Ascending aorta (tissue), 2 donors: ENCODE measurements at regions not wholly inside any gene's neighbourhood (a gene's known extent, or its start where the extent isn't known, plus 50 kb on each side); places are given as distances from the start of the nearest gene placed in this dataset.

ENCODE experiments used
- DNase-seq, 2 donors: peaks; one replicate each; pipeline ENCODE4 v3.0.0-alpha.2; 2019; ENCODE audit warnings: low spot score in 2 of 2
- H3K27ac ChIP-seq, 2 donors: fragments of 200-600 bp; sonication (generic); one replicate each; pipeline ENCODE4 v1.5.1; 2016 to 2017; ENCODE audit warnings: mild to moderate bottlenecking in 1 of 2
- H3K27me3 ChIP-seq: fragments of 200-600 bp; sonication (generic); one replicate; pipeline ENCODE4 v1.5.1; 2017
- H3K36me3 ChIP-seq, 2 donors: fragments of 200-600 bp; sonication (generic); one replicate each; pipeline ENCODE4 v1.5.1; 2016
- H3K4me1 ChIP-seq, 2 donors: fragments of 200-600 bp; sonication (generic); one replicate each; pipeline ENCODE4 v1.5.1; 2016 to 2017; ENCODE audit warnings: mild to moderate bottlenecking in 1 of 2
- H3K4me3 ChIP-seq, 2 donors: fragments of 200-600 bp; sonication (generic); one replicate each; pipeline ENCODE4 v1.5.1; 2016 to 2017; ENCODE audit warnings: mild to moderate bottlenecking in 1 of 2
- H3K9me3 ChIP-seq, 2 donors: fragments of 200-600 bp; sonication (generic); one replicate each; pipeline ENCODE4 v1.5.1; 2016
- intact Hi-C: fragments of 100-400 bp; cut with DNase I; formaldehyde crosslinking; loops from one replicate; pipeline ENCODE4 v1.15.1; 2023
- TF ChIP-seq, protein P1 (sequence below), 3 experiments: fragments of 200-600 bp in 2 of 3; fragments of 450-650 bp in 1 of 3; sonication (generic) in 2 of 3; IDR thresholded peaks; one replicate each; pipeline ENCODE4 v1.5.1; 2016 to 2019; ENCODE audit warnings: antibody characterized with exemption in 3 of 3, mild to moderate bottlenecking in 1 of 3, moderate library complexity in 1 of 3

GRCh38 chr4:98199247-98199646 lies 56.0 kb upstream of the STPG2 start:
- no peak for DNase-seq
- Histone ChIP-seq H3K27ac (no peak overlapping the region), H3K36me3 (no peaks in the 10 kb centered on the region), H3K4me1 (no peaks in the 10 kb centered on the region), H3K4me3 (no peak overlapping the region), H3K9me3 (peaks cover 0 to 31% of the 10 kb centered on the region in 2 donors), H3K27me3 (no peaks in the 10 kb centered on the region)
- intact Hi-C loops, result no loop called here
- TF ChIP-seq, protein P1, sequence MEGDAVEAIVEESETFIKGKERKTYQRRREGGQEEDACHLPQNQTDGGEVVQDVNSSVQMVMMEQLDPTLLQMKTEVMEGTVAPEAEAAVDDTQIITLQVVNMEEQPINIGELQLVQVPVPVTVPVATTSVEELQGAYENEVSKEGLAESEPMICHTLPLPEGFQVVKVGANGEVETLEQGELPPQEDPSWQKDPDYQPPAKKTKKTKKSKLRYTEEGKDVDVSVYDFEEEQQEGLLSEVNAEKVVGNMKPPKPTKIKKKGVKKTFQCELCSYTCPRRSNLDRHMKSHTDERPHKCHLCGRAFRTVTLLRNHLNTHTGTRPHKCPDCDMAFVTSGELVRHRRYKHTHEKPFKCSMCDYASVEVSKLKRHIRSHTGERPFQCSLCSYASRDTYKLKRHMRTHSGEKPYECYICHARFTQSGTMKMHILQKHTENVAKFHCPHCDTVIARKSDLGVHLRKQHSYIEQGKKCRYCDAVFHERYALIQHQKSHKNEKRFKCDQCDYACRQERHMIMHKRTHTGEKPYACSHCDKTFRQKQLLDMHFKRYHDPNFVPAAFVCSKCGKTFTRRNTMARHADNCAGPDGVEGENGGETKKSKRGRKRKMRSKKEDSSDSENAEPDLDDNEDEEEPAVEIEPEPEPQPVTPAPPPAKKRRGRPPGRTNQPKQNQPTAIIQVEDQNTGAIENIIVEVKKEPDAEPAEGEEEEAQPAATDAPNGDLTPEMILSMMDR (IDR thresholded peaks at IDR 0.05), result no peak

GRCh38 chr4:98195005-98195404 lies 51.7 kb upstream of the STPG2 start:
- DNase-seq, result no peak
- H3K27ac ChIP-seq, result no peak overlapping the region
- H3K4me1 ChIP-seq, result no peaks in the 10 kb centered on the region
- intact Hi-C loops, result no loop called here
- TF ChIP-seq, protein P1 (IDR thresholded peaks at IDR 0.05), result no peak
- no peaks in the 10 kb centered on the region for H3K36me3 ChIP-seq
- peaks cover 10 to 59% of the 10 kb centered on the region in 2 donors for H3K9me3 ChIP-seq
- no peaks in the 10 kb centered on the region for H3K27me3 ChIP-seq
- H3K4me3 ChIP-seq, result no peak overlapping the region

DNA sequence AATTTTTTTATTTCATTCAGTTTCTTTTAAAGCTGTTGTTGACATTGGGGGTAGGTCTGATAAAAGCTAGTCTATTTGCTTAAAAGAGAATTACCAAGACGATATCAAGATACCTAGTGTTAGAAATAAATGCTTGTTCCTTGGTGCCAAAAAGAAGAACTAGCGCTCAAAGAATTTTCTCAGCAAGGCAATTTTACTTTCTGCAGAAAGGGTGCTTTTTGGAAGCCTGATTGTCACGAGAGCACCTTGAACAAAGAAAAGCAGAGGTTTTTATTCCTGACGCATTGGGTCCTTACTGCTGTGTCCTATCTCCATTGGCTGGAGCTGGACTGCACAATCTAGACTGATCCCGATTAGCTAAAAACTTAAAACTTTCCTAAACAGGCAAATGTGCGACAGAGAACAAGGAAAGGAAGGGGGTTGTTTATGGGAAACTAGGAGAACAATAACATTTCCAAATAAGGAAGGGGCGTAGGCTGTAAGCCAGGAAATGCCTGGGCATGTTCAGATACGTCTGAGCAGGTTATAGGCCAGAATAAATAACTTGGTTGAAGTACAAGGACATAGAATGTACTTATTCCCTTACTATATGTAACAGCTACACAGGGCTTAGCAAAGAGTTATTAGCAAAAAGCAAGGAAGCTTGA lies 50.3 kb upstream of the STPG2 start:
- TF ChIP-seq, protein P1 (IDR thresholded peaks at IDR 0.05), result no peak

More for the DNA sequence above, 50.3 kb upstream of the STPG2 start:
- intact Hi-C loops, result no loop called here
- no peaks in the 10 kb centered on the region for H3K36me3 ChIP-seq
- no peaks in the 10 kb centered on the region for H3K27me3 ChIP-seq
- no peak for DNase-seq
- H3K4me1 ChIP-seq, result no peaks in the 10 kb centered on the region
- no peak overlapping the region for H3K4me3 ChIP-seq
- peaks cover 10 to 59% of the 10 kb centered on the region in 2 donors for H3K9me3 ChIP-seq
- no peak overlapping the region for H3K27ac ChIP-seq
